HepG2 (cell line): ENCODE measurements at regions not wholly inside any gene's neighbourhood (a gene's known extent, or its start where the extent isn't known, plus 50 kb on each side); places are given as distances from the start of the nearest gene placed in this dataset.

Source experiments
- ATAC-seq: fragments of 200-7000 bp; cut with Tn5 transposase; 3 replicates; pipeline ENCODE4 v1.9.1; 2020; ENCODE audit warnings: mild to moderate bottlenecking, moderate library complexity
- BruUV-seq: library from RNA; stranded (reverse); fragments of 400-500 nt; replicated peaks from 2 replicates; lab custom pipeline; 2021; lab: Mats Ljungman, UMichigan
- CTCF ChIA-PET: fragments of 300-600 bp; formaldehyde crosslinking; extraction: SDS; loops from one replicate; lab custom pipeline; 2021; ENCODE audit warnings: low total read pairs, inconsistent platforms, low intra/inter-chr PET ratio; lab: Yijun Ruan, JAX
- POLR2A ChIA-PET: fragments of 350-600 bp; sonication (Branson Sonifier 250); formaldehyde crosslinking; loops from one replicate; lab custom pipeline; 2020; ENCODE audit warnings: antibody characterized with exemption, inconsistent platforms; lab: Yijun Ruan, JAX
- DNase-seq: peaks from one replicate; pipeline ENCODE4 v3.0.0-alpha.2; 2015; ENCODE audit warnings: low spot score
- FAIRE-seq: peaks from 3 replicates; lab custom pipeline; 2011; peaks lifted over from hg19 to GRCh38; lab: Jason Lieb, UNC
- H2AFZ ChIP-seq: one replicate; pipeline ENCODE4 v1.6.1; 2011; ENCODE audit warnings: low read length, inconsistent platforms
- H3K27ac ChIP-seq: fragments of 300-600 bp; 3 replicates; pipeline ENCODE4 v1.8.0; 2011; ENCODE audit warnings: mixed run types, mild to moderate bottlenecking, mixed read lengths, low read length, inconsistent platforms; ENCODE audit not compliant: insufficient read depth; ENCODE audit errors: extremely low read length
- H3K27me3 ChIP-seq, 2 experiments: fragments of 200-600 bp in 1 of 2; 2 replicates in 1 of 2; 3 replicates in 1 of 2; pipeline versions ENCODE4 v1.6.0 to v1.8.0; 2011; ENCODE audit warnings: low read length in 2 of 2, mild to moderate bottlenecking in 2 of 2, moderate library complexity in 2 of 2, inconsistent platforms in 1 of 2; ENCODE audit not compliant: insufficient read depth in 2 of 2, control insufficient read depth in 1 of 2
- H3K36me3 ChIP-seq, 2 experiments: fragments of 200-600 bp in 1 of 2; replicated peaks in 1 of 2; 2 replicates in 1 of 2; 3 replicates in 1 of 2; pipeline versions ENCODE4 v1.5.1 to v1.8.0; 2011; ENCODE audit warnings: low read length in 2 of 2, inconsistent platforms in 1 of 2; ENCODE audit not compliant: insufficient read depth in 2 of 2, control insufficient read depth in 1 of 2
- H3K4me1 ChIP-seq: 2 replicates; pipeline ENCODE4 v1.5.1; 2012; ENCODE audit warnings: low read length, inconsistent platforms; ENCODE audit not compliant: insufficient read depth
- H3K4me2 ChIP-seq: 2 replicates; pipeline ENCODE4 v1.6.0; 2011; ENCODE audit warnings: low read depth, low read length, inconsistent platforms
- H3K4me3 ChIP-seq, 3 experiments: fragments of 200-600 bp in 1 of 3; sonication (generic), shearing (Covaris generic) in 1 of 3; replicated peaks in 1 of 3; 2 replicates each; pipeline ENCODE4 v1.5.1; 2011 to 2016; ENCODE audit warnings: low read length in 3 of 3, inconsistent platforms in 2 of 3, low read depth in 2 of 3, mild to moderate bottlenecking in 2 of 3, control low read depth in 1 of 3, mixed read lengths in 1 of 3; ENCODE audit not compliant: insufficient read depth in 1 of 3
- H3K79me2 ChIP-seq: one replicate; pipeline ENCODE4 v1.6.1; 2011; ENCODE audit warnings: low read length, inconsistent platforms; ENCODE audit not compliant: insufficient read depth
- H3K9ac ChIP-seq: 2 replicates; pipeline ENCODE4 v1.6.0; 2011; ENCODE audit warnings: mild to moderate bottlenecking, low read depth, low read length, inconsistent platforms; ENCODE audit not compliant: insufficient read depth
- H3K9me3 ChIP-seq: 2 replicates; pipeline ENCODE4 v1.5.1; 2012; ENCODE audit warnings: mild to moderate bottlenecking, low read length
- H4K20me1 ChIP-seq: 2 replicates; pipeline ENCODE4 v1.6.0; 2011; ENCODE audit warnings: inconsistent platforms, mild to moderate bottlenecking, low read length, moderate library complexity; ENCODE audit not compliant: insufficient read depth
- ATF7 ChIP-seq, 2 experiments: fragments of 450-650 bp in 1 of 2; sonication (generic) in 1 of 2; formaldehyde crosslinking in 1 of 2; IDR thresholded peaks; 2 replicates each; pipeline versions ENCODE4 v1.4.0 to v1.6.1; 2016 to 2020; ENCODE audit warnings: antibody characterized with exemption in 1 of 2, mild to moderate bottlenecking in 1 of 2, missing genetic modification reagents in 1 of 2
- CEBPB ChIP-seq: IDR thresholded peaks from 2 replicates; pipeline ENCODE4 v1.6.1; 2011; ENCODE audit warnings: low read depth, low read length, improper control_type of control experiment, borderline replicate concordance
- CERS6 ChIP-seq: sonication (generic); formaldehyde crosslinking; IDR thresholded peaks from 2 replicates; pipeline ENCODE4 v1.5.0; 2020; ENCODE audit warnings: missing genetic modification reagents
- NFRKB ChIP-seq: fragments of 450-650 bp; IDR thresholded peaks from 2 replicates; pipeline ENCODE4 v1.6.1; 2017
- NONO ChIP-seq, 2 experiments: fragments of 450-650 bp in 1 of 2; sonication (generic) in 1 of 2; formaldehyde crosslinking in 1 of 2; IDR thresholded peaks in 1 of 2; conservative IDR thresholded peaks in 1 of 2; 2 replicates each; pipeline versions ENCODE4 v1.6.1 to v1.8.0; 2017 to 2022; ENCODE audit warnings: mild to moderate bottlenecking in 1 of 2, missing genetic modification reagents in 1 of 2, moderate library complexity in 1 of 2
- ZNF234 ChIP-seq: sonication (generic); formaldehyde crosslinking; conservative IDR thresholded peaks from 2 replicates; pipeline ENCODE4 v1.5.1; 2020; ENCODE audit warnings: mild to moderate bottlenecking, missing genetic modification reagents
- ZNF337 ChIP-seq: sonication (generic); formaldehyde crosslinking; IDR thresholded peaks from 2 replicates; pipeline ENCODE4 v1.5.1; 2020; ENCODE audit warnings: missing genetic modification reagents, low read depth, mild to moderate bottlenecking, borderline replicate concordance
- ZNF597 ChIP-seq: sonication (generic); formaldehyde crosslinking; IDR thresholded peaks from 2 replicates; pipeline ENCODE4 v1.5.0; 2020; ENCODE audit warnings: missing genetic modification reagents
- ZSCAN22 ChIP-seq: sonication (generic); formaldehyde crosslinking; IDR thresholded peaks from 2 replicates; pipeline ENCODE4 v1.4.0; 2020; ENCODE audit warnings: mild to moderate bottlenecking, missing genetic modification reagents
- WGBS: methylation state at CpG from one replicate; pipeline ENCODE4 v1.1.6; 2017; ENCODE audit warnings: low lambda C conversion rate; 5-methylcytosine and 5-hydroxymethylcytosine counted together
- in situ Hi-C: cut with HindIII; loops from 2 replicates; pipeline ENCODE4 v1.10.0; 2017; ENCODE audit warnings: low pct_unique_long_range_greater_than_20kb; ENCODE audit not compliant: extremely low pct_ligation_motif_present
- intact Hi-C: fragments of 100-400 bp; cut with micrococcal nuclease; formaldehyde crosslinking; loops from one replicate; pipeline ENCODE4 v1.10.0; 2022; ENCODE audit not compliant: unreplicated experiment
- TF ChIP-seq, protein P1 (sequence below): sonication (generic); formaldehyde crosslinking; IDR thresholded peaks from 2 replicates; pipeline ENCODE4 v1.5.1; 2020; ENCODE audit warnings: missing genetic modification reagents, mild to moderate bottlenecking, borderline replicate concordance

DNA sequence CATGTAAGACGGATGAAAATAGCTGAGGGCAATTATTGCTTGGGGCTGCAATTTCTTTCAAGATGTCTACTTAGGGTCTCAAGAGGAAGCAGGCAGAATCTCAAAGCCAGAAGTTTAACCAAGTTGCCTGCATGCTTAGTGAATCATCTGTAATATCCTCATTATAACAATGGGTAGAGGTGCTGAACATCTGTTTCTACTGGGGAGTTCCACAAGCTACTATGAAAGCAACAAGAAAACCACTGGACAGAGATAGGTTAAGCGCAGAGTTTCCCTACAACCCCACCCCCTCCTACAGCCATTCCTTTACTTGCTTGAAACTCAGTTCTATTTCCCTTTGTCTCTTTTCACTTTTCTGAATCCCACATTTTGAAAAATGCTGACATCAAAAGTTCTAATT is 759.4 kb upstream of the GBE1 start:
- no peak overlapping the region for H3K4me3 ChIP-seq
- no peak for TF ChIP-seq CERS6
- TF ChIP-seq, protein P1, sequence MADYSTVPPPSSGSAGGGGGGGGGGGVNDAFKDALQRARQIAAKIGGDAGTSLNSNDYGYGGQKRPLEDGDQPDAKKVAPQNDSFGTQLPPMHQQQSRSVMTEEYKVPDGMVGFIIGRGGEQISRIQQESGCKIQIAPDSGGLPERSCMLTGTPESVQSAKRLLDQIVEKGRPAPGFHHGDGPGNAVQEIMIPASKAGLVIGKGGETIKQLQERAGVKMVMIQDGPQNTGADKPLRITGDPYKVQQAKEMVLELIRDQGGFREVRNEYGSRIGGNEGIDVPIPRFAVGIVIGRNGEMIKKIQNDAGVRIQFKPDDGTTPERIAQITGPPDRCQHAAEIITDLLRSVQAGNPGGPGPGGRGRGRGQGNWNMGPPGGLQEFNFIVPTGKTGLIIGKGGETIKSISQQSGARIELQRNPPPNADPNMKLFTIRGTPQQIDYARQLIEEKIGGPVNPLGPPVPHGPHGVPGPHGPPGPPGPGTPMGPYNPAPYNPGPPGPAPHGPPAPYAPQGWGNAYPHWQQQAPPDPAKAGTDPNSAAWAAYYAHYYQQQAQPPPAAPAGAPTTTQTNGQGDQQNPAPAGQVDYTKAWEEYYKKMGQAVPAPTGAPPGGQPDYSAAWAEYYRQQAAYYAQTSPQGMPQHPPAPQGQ (CRISPR knock-in tag) = no peak
- no peak for TF ChIP-seq ZSCAN22 (CRISPR knock-in tag)
- no peak for TF ChIP-seq ATF7 (IDR thresholded peaks at IDR 0.05)
- TF ChIP-seq ATF7 (CRISPR knock-in tag; IDR thresholded peaks at IDR 0.05) = no peak
- no peak for TF ChIP-seq ZNF337
- no peak for TF ChIP-seq CEBPB
- no peak for TF ChIP-seq NONO (IDR thresholded peaks at IDR 0.05)
- TF ChIP-seq NONO (CRISPR knock-in tag; conservative IDR thresholded peaks at IDR 0.05) = no peak
- no peak for TF ChIP-seq ZNF234 (CRISPR knock-in tag)
- TF ChIP-seq NFRKB = no peak
- TF ChIP-seq ZNF597 = no peak
- no peak for FAIRE-seq
- no TSS peak for BruUV-seq
- H3K4me2 ChIP-seq = no peak overlapping the region
- H4K20me1 ChIP-seq = no peaks in the 10 kb centered on the region
- no peaks in the 10 kb centered on the region for H3K4me1 ChIP-seq
- no peak overlapping the region for H3K27ac ChIP-seq
- H3K9ac ChIP-seq = no peak overlapping the region
- H3K27me3 ChIP-seq = no peaks in the 10 kb centered on the region
- H3K9me3 ChIP-seq = no peaks in the 10 kb centered on the region
- no peaks in the 10 kb centered on the region for H3K36me3 ChIP-seq
- no peaks in the 10 kb centered on the region for H3K79me2 ChIP-seq
- H2AFZ ChIP-seq = no peak overlapping the region
- intact Hi-C loops (no loop called here), in situ Hi-C loops (no loop called here)
- ChIA-PET CTCF (no interaction called here), POLR2A (no interaction called here)
- 2% methylated on average over 2 of the region's 2 CpGs for WGBS
- no peak for ATAC-seq
- DNase-seq = no peak
